ENCODE measurements at regions not wholly inside any gene's neighbourhood (a gene's known extent, or its start where the extent isn't known, plus 50 kb on each side); places are given as distances from the start of the nearest gene placed in this dataset.

DNA sequence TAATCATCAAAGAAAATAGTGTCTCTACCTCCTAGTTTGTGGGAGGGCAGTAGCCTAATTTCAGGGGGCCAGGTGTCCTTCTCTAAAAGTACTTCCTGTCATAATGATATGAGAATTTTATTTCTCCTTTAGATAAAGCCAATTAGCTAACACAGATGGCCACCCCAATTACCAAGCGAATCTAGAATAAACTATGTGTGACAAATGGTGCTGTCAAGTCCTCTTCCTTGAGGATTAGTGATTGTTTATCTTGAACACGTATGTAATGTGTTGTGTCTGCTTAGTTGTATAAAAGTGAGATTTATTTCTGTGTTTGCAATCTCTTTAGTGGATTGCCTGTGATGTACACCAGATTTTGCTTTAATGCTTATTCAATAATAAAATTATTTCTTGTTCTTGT is 1120.0 kb downstream of the SORCS1 start:
- CTCF ChIA-PET: no interaction called here
- dilution Hi-C loops (cut with HindIII; ENCODE audit: low sequenced_read_pairs, unreplicated experiment): no loop called here
- no peak overlapping the region for H3K4me3 ChIP-seq (ENCODE audit: insufficient read depth, low read depth, low read length)

More for the DNA sequence above, 1120.0 kb downstream of the SORCS1 start:
- in situ Hi-C loops (cut with MboI; ENCODE audit: low sequenced_read_pairs): no loop called here
- Histone ChIP-seq H3K4me1 (ENCODE audit: control insufficient read depth, insufficient read depth, low read length) (no peaks in the 10 kb centered on the region), H3K79me1 (ENCODE audit: low read depth in 1 of 2, low read length in 2 of 2) (no peaks in the 10 kb centered on the region), H3K4ac (ENCODE audit: low read depth, low read length) (no peak overlapping the region), H2BK5ac (ENCODE audit: low read depth, low read length, poor library complexity, severe bottlenecking) (no peak overlapping the region), H2AFZ (replicated peaks; ENCODE audit: low read length, poor library complexity) (no peak overlapping the region), H4K8ac (ENCODE audit: low read depth in 2 of 2, low read length in 2 of 2) (no peak overlapping the region), H4K5ac (ENCODE audit: low read depth, low read length) (no peak overlapping the region), H3K4me2 (ENCODE audit: low read depth, low read length) (no peak overlapping the region), H3K9ac (ENCODE audit: low read depth, low read length) (no peak overlapping the region), H2BK20ac (ENCODE audit: low read depth, low read length) (no peak overlapping the region), H4K20me1 (ENCODE audit: insufficient read depth, low read length) (no peaks in the 10 kb centered on the region), H3K36me3 (ENCODE audit: control insufficient read depth, insufficient read depth, low read length) (no peaks in the 10 kb centered on the region), H4K91ac (ENCODE audit: insufficient read depth, low read depth, low read length) (no peak overlapping the region), H2BK15ac (ENCODE audit: low read depth, low read length) (no peak overlapping the region), H3K9me3 (ENCODE audit: control insufficient read depth, insufficient read depth, low read length) (peaks cover 3% of the 10 kb centered on the region; the same call in 1 of the 2 replicates), H3K27me3 (ENCODE audit: control insufficient read depth, insufficient read depth, low read length) (no peaks in the 10 kb centered on the region), H2BK120ac (ENCODE audit: low read depth, low read length) (no peak overlapping the region), H3K14ac (replicated peaks; ENCODE audit: low read depth, low read length) (no peak overlapping the region), H3K23ac (ENCODE audit: low read depth, low read length) (no peak overlapping the region), H3K56ac (ENCODE audit: extremely low read depth, insufficient read depth, low read length) (no peak overlapping the region), H3K27ac (ENCODE audit: insufficient read depth, low read length) (no peak overlapping the region), H2AK9ac (replicated peaks; ENCODE audit: low read depth, low read length, poor library complexity) (no peak overlapping the region), H3K18ac (ENCODE audit: low read depth, low read length) (no peak overlapping the region), H3K9me1 (ENCODE audit: insufficient read depth, low read length) (no peaks in the 10 kb centered on the region), H2AK5ac (ENCODE audit: low read depth, low read length) (no peak overlapping the region)
- WGBS, 2 experiments (ENCODE audit: extremely low coverage in 2 of 2, insufficient read length in 1 of 2): no CpG with 5 or more reads among the region's 2 CpGs
- intact Hi-C loops (cut with micrococcal nuclease): no loop called here
- ATAC-seq (ENCODE audit: low read depth): no peak
- POLR2A ChIA-PET (ENCODE audit: unreplicated experiment): no interaction called here
- DNase-seq: no peak
- TF ChIP-seq CTCF (conservative IDR thresholded peaks at IDR 0.05; ENCODE audit: low read depth, low read length) (no peak), POLR2A (IDR thresholded peaks at IDR 0.05; ENCODE audit: low read depth, low read length) (no peak), NFE2L2 (IDR thresholded peaks at IDR 0.05; ENCODE audit: low read depth, low read length) (no peak), MAZ (IDR thresholded peaks at IDR 0.05; ENCODE audit: borderline replicate concordance, low read depth, low read length) (no peak), RAD21 (IDR thresholded peaks at IDR 0.05; ENCODE audit: low read length) (no peak), CEBPB (IDR thresholded peaks at IDR 0.05; ENCODE audit: low read depth, low read length) (no peak), FOS (IDR thresholded peaks at IDR 0.05; ENCODE audit: low read depth, low read length) (no peak), CHD1 (IDR thresholded peaks at IDR 0.05; ENCODE audit: low read depth, low read length) (no peak), BHLHE40 (IDR thresholded peaks at IDR 0.05; ENCODE audit: low read depth, low read length) (no peak), SMC3 (IDR thresholded peaks at IDR 0.05; ENCODE audit: low read depth, low read length) (no peak), MAFK (IDR thresholded peaks at IDR 0.05; ENCODE audit: low read depth, low read length) (no peak), RFX5 (IDR thresholded peaks at IDR 0.05; ENCODE audit: low read depth, low read length) (no peak), RCOR1 (IDR thresholded peaks at IDR 0.05; ENCODE audit: insufficient replicate concordance, low read length) (no peak), MXI1 (IDR thresholded peaks at IDR 0.05; ENCODE audit: borderline replicate concordance, low read depth, low read length) (no peak)
- TF ChIP-seq, protein P1, sequence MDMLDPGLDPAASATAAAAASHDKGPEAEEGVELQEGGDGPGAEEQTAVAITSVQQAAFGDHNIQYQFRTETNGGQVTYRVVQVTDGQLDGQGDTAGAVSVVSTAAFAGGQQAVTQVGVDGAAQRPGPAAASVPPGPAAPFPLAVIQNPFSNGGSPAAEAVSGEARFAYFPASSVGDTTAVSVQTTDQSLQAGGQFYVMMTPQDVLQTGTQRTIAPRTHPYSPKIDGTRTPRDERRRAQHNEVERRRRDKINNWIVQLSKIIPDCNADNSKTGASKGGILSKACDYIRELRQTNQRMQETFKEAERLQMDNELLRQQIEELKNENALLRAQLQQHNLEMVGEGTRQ (IDR thresholded peaks at IDR 0.05; ENCODE audit: low read depth, low read length): no peak
- TF ChIP-seq, protein P2, sequence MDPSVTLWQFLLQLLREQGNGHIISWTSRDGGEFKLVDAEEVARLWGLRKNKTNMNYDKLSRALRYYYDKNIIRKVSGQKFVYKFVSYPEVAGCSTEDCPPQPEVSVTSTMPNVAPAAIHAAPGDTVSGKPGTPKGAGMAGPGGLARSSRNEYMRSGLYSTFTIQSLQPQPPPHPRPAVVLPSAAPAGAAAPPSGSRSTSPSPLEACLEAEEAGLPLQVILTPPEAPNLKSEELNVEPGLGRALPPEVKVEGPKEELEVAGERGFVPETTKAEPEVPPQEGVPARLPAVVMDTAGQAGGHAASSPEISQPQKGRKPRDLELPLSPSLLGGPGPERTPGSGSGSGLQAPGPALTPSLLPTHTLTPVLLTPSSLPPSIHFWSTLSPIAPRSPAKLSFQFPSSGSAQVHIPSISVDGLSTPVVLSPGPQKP (IDR thresholded peaks at IDR 0.05; ENCODE audit: borderline replicate concordance, low read depth, low read length): no peak
- no TSS peak for BruUV-seq (replicated peaks)
